Type B pancreatic cell (in vitro differentiated cells): ENCODE measurements at regions not wholly inside any gene's neighbourhood (a gene's known extent, or its start where the extent isn't known, plus 50 kb on each side); places are given as distances from the start of the nearest gene placed in this dataset.

Experiments
- DNase-seq: peaks from one replicate; pipeline ENCODE4 v3.0.0; 2021; ENCODE audit warnings: mixed read lengths; ENCODE audit not compliant: unreplicated experiment; ENCODE audit errors: extremely low spot score
- H3K27ac Mint-ChIP-seq: 2 replicates; pipeline ENCODE4 v1.8.0; 2021; ENCODE audit warnings: mild to moderate bottlenecking, mixed read lengths
- H3K27me3 Mint-ChIP-seq: 2 replicates; pipeline ENCODE4 v1.8.0; 2021; ENCODE audit warnings: mixed read lengths
- H3K36me3 Mint-ChIP-seq: 2 replicates; pipeline ENCODE4 v1.8.0; 2021; ENCODE audit warnings: mixed read lengths
- H3K4me1 Mint-ChIP-seq: one replicate; pipeline ENCODE4 v1.8.0; 2021; ENCODE audit warnings: mixed read lengths; ENCODE audit not compliant: unreplicated experiment
- H3K4me3 Mint-ChIP-seq: 2 replicates; pipeline ENCODE4 v1.8.0; 2021; ENCODE audit warnings: mild to moderate bottlenecking, mixed read lengths
- H3K9me3 Mint-ChIP-seq: 2 replicates; pipeline ENCODE4 v1.8.0; 2021; ENCODE audit warnings: mixed read lengths
- CTCF ChIP-seq: fragments of 200-600 bp; sonication (generic); conservative IDR thresholded peaks from 2 replicates; pipeline ENCODE4 v1.5.0; 2021; ENCODE audit warnings: antibody characterized with exemption, mild to moderate bottlenecking

- Mint-ChIP-seq H3K27me3 (no peaks in the 10 kb centered on the region), H3K4me1 (peaks cover 6% of the 10 kb centered on the region), H3K9me3 (peaks cover 11% of the 10 kb centered on the region), H3K4me3 (no peak overlapping the region), H3K36me3 (peaks cover 4% of the 10 kb centered on the region), H3K27ac (no peak overlapping the region)
- no peak for DNase-seq
- no peak for TF ChIP-seq CTCF
Observed at GRCh38 chr2:18922276-18922675, 332.9 kb upstream of the NT5C1B start.

GRCh38 chr2:18918280-18918679, 328.9 kb upstream of the NT5C1B start:
- H3K27ac Mint-ChIP-seq: no peak overlapping the region
- DNase-seq: no peak
- H3K27me3 Mint-ChIP-seq: peaks cover 9% of the 10 kb centered on the region
- H3K9me3 Mint-ChIP-seq: peaks cover 14% of the 10 kb centered on the region
- no peak for TF ChIP-seq CTCF
- no peak overlapping the region for H3K4me3 Mint-ChIP-seq
- H3K4me1 Mint-ChIP-seq: peaks cover 11% of the 10 kb centered on the region
- H3K36me3 Mint-ChIP-seq: no peaks in the 10 kb centered on the region

- Mint-ChIP-seq H3K27ac (no peak overlapping the region), H3K27me3 (peaks cover 9% of the 10 kb centered on the region), H3K4me1 (peaks cover 5% of the 10 kb centered on the region), H3K4me3 (no peak overlapping the region), H3K36me3 (no peaks in the 10 kb centered on the region), H3K9me3 (peaks cover 8% of the 10 kb centered on the region)
- DNase-seq: no peak
- TF ChIP-seq CTCF: no peak
Observed at GRCh38 chr2:18915227-18915626, 325.9 kb upstream of the NT5C1B start.

- no peak for TF ChIP-seq CTCF
- peaks cover 8% of the 10 kb centered on the region for H3K9me3 Mint-ChIP-seq
Observed at GRCh38 chr2:18913512-18913911, 324.1 kb upstream of the NT5C1B start.

GRCh38 chr2:18912225-18912888, 323.0 kb upstream of the NT5C1B start:
- Mint-ChIP-seq H3K27ac (no peak overlapping the region), H3K4me1 (peaks cover 14% of the 10 kb centered on the region), H3K36me3 (no peaks in the 10 kb centered on the region), H3K9me3 (peaks cover 8% of the 10 kb centered on the region), H3K27me3 (peaks cover 9% of the 10 kb centered on the region), H3K4me3 (no peak overlapping the region)
- no peak for DNase-seq
- no peak for TF ChIP-seq CTCF

More at GRCh38 chr2:18913512-18913911, 324.1 kb upstream of the NT5C1B start:
- H3K27me3 Mint-ChIP-seq: peaks cover 9% of the 10 kb centered on the region
- no peak overlapping the region for H3K4me3 Mint-ChIP-seq
- H3K4me1 Mint-ChIP-seq: peaks cover 7% of the 10 kb centered on the region
- no peak for DNase-seq
- H3K27ac Mint-ChIP-seq: no peak overlapping the region
- H3K36me3 Mint-ChIP-seq: no peaks in the 10 kb centered on the region
